DOHH2 (cell line): ENCODE measurements at regions not wholly inside any gene's neighbourhood (a gene's known extent, or its start where the extent isn't known, plus 50 kb on each side); places are given as distances from the start of the nearest gene placed in this dataset.

ENCODE experiments used
- EZH2phosphoT487 ChIP-seq: fragments of 200-600 bp; sonication (generic); IDR thresholded peaks from 2 replicates; pipeline ENCODE4 v1.6.1; 2017; ENCODE audit warnings: borderline replicate concordance, mild to moderate bottlenecking, antibody characterized with exemption, low read length, moderate library complexity, mixed read lengths
- TF ChIP-seq, protein P1 (sequence below): fragments of 200-600 bp; sonication (generic); IDR thresholded peaks from one replicate; pipeline ENCODE4 v1.5.1; 2014; ENCODE audit warnings: antibody characterized with exemption, mild to moderate bottlenecking, low read depth, low read length; ENCODE audit not compliant: poor library complexity, severe bottlenecking

- TF ChIP-seq, protein P1, sequence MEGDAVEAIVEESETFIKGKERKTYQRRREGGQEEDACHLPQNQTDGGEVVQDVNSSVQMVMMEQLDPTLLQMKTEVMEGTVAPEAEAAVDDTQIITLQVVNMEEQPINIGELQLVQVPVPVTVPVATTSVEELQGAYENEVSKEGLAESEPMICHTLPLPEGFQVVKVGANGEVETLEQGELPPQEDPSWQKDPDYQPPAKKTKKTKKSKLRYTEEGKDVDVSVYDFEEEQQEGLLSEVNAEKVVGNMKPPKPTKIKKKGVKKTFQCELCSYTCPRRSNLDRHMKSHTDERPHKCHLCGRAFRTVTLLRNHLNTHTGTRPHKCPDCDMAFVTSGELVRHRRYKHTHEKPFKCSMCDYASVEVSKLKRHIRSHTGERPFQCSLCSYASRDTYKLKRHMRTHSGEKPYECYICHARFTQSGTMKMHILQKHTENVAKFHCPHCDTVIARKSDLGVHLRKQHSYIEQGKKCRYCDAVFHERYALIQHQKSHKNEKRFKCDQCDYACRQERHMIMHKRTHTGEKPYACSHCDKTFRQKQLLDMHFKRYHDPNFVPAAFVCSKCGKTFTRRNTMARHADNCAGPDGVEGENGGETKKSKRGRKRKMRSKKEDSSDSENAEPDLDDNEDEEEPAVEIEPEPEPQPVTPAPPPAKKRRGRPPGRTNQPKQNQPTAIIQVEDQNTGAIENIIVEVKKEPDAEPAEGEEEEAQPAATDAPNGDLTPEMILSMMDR = no peak
- no peak for TF ChIP-seq EZH2phosphoT487
Measured at GRCh38 chr14:40694023-40694422, 912.7 kb upstream of the LRFN5 start.
